ENCODE measurements at regions not wholly inside any gene's neighbourhood (a gene's known extent, or its start where the extent isn't known, plus 50 kb on each side); places are given as distances from the start of the nearest gene placed in this dataset.

DNA sequence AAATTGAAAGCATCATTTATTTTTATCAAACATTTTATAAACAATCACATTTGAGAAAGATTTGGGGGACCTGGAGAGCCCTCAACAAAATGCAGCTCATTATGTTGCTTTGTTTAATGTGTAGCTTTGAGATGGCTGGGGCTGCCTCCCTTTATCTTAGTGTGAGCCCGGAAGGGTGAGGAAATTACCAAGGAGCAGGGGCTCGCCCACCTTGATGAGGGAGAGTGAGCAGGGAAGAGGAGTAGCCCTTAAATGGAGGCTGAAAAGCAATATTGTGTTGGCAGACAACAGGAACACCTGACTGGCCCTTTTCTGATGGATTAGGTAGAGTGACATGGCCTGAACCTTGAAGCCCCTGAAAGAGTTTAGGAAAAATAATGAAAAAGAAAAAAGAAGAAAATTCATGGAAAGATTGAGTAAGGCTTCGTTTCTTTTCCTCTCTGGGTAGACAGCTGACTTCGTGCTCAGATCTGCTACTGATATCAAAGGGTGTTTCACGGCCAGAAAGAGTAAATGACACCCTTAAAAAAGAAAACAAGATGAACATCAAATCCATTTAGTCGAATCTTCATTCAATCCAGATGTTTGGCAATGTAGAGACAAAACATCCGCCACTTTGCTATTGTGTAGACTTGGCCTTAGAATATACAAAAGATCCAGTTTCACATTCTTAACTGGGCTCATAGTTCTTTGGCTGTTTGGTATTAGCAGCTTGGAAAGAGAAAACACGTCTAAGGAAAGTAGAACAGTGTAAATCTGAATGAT lies 206.5 kb upstream of the TCF4 start:
- Histone ChIP-seq H3K4me3 (ENCODE audit: low read depth, low read length) (no peak overlapping the region), H3K27me3 (ENCODE audit: control insufficient read depth, insufficient read depth, low read length) (no peaks in the 10 kb centered on the region), H3K36me3 (ENCODE audit: control insufficient read depth, insufficient read depth, low read length) (no peaks in the 10 kb centered on the region)
- no peak for FAIRE-seq
- no peak for DNase-seq (ENCODE audit: low read depth)
- TF ChIP-seq, protein P1, sequence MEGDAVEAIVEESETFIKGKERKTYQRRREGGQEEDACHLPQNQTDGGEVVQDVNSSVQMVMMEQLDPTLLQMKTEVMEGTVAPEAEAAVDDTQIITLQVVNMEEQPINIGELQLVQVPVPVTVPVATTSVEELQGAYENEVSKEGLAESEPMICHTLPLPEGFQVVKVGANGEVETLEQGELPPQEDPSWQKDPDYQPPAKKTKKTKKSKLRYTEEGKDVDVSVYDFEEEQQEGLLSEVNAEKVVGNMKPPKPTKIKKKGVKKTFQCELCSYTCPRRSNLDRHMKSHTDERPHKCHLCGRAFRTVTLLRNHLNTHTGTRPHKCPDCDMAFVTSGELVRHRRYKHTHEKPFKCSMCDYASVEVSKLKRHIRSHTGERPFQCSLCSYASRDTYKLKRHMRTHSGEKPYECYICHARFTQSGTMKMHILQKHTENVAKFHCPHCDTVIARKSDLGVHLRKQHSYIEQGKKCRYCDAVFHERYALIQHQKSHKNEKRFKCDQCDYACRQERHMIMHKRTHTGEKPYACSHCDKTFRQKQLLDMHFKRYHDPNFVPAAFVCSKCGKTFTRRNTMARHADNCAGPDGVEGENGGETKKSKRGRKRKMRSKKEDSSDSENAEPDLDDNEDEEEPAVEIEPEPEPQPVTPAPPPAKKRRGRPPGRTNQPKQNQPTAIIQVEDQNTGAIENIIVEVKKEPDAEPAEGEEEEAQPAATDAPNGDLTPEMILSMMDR (IDR thresholded peaks at IDR 0.05; ENCODE audit: insufficient read depth, low read length, severe bottlenecking): no peak

DNA sequence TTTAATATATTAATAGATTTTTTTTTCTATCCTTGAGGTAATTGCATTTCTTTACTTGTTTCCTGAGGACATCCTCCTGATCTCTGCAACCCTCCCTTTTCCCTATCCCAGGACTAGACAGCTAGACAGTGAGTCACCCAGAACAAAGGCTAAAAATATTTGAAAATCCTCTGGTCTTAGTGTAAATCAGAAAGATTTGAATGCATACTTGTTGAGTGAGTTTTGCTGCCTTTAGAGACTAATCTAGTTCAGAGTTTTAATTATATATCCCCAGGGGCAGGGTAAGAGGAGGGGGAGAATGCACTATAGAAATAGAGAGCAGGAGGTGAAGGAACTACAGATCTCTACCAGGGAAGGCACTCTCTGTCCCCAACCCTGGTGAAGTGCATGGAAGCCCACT lies 202.3 kb upstream of the TCF4 start:
- TF ChIP-seq, protein P1 (IDR thresholded peaks at IDR 0.05; ENCODE audit: insufficient read depth, low read length, severe bottlenecking): no peak
- no peak overlapping the region for H3K4me3 ChIP-seq (ENCODE audit: low read depth, low read length)
- no peaks in the 10 kb centered on the region for H3K36me3 ChIP-seq (ENCODE audit: control insufficient read depth, insufficient read depth, low read length)
- DNase-seq (ENCODE audit: low read depth): peak; percentile 89
- FAIRE-seq: no peak
- H3K27me3 ChIP-seq (ENCODE audit: control insufficient read depth, insufficient read depth, low read length): no peaks in the 10 kb centered on the region

DNA sequence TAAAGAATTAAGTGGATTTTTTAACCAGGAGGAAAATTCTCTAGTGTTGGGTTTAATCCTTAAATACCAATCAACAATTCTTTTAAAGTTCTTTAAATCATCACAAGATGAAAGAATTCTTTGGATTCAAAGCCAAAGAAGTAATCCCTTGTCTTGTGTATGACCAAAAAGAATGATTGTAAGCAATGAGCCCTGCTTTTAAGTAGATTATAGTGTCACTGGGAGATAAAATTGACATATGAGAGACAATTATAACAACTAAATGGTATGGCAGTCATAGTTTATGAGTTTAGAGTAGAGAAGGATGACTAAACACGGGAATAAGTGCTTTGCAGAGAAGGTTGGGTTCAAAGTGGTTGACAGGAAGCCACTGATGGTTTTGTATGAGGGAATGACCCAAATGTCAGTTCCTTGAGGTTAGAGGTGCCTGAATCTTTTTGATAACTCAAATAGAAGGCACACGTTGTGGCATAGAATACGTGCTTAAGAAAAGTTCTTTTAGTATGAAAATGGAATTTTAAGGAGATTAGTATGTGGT lies 199.6 kb upstream of the TCF4 start:
- Histone ChIP-seq H3K36me3 (ENCODE audit: control insufficient read depth, insufficient read depth, low read length) (no peaks in the 10 kb centered on the region), H3K4me3 (ENCODE audit: low read depth, low read length) (no peak overlapping the region), H3K27me3 (ENCODE audit: control insufficient read depth, insufficient read depth, low read length) (no peaks in the 10 kb centered on the region)
- DNase-seq (ENCODE audit: low read depth) (no peak), FAIRE-seq (no peak)
- TF ChIP-seq, protein P1 (IDR thresholded peaks at IDR 0.05; ENCODE audit: insufficient read depth, low read length, severe bottlenecking): no peak

DNA sequence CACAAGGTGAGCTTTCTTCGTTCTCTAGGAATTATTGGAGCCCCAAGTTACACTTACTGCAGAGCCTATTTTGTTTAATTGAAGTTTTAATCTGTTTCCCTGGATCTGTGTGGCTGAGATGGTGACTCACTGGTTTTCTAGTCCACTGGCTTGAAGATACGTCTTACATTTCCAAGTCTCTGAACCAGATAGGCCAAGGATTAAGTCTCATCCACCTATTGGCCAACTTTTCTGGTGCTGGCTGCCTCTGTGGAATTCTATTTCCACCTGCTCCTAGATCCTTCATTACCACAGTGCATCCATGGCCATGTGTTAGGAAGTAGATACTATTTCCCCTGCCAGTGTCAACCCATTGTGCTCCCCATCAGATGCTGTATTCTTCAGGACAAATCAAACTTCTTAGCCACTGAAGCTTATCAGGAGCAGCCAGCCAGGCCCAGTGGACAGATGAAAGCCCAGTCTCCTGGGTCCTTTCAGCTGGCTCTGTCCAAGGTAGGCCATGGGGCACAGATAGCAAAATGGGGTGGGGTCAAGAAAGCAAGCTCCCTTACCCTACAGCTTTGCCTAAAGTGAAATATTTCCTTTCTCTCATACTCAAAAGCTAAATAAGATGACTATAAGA lies 198.8 kb upstream of the TCF4 start:
- H3K36me3 ChIP-seq (ENCODE audit: control insufficient read depth, insufficient read depth, low read length): no peaks in the 10 kb centered on the region
- TF ChIP-seq, protein P1 (IDR thresholded peaks at IDR 0.05; ENCODE audit: insufficient read depth, low read length, severe bottlenecking): no peak
- DNase-seq (ENCODE audit: low read depth) (no peak), FAIRE-seq (no peak)
- no peaks in the 10 kb centered on the region for H3K27me3 ChIP-seq (ENCODE audit: control insufficient read depth, insufficient read depth, low read length)
- H3K4me3 ChIP-seq (ENCODE audit: low read depth, low read length): no peak overlapping the region

DNA sequence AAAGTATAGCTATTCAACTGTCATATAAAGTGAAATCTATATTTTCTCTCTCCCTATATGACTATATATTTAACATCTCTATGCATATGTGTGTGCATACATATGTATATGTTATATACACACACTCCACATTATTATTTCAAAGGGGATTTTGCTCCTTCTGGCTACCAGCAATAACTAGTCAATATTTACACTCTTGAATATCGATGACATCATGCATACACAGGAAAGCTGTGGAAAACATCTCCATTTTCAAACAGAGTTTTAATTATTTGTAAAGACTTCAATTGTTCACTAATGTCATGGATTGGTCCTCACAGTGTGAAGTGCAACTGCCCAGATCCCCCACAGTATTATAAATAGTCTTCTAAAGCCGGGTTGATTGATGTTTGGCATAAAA lies 195.9 kb upstream of the TCF4 start:
- no peak for FAIRE-seq
- TF ChIP-seq, protein P1 (IDR thresholded peaks at IDR 0.05; ENCODE audit: insufficient read depth, low read length, severe bottlenecking): no peak
- no peaks in the 10 kb centered on the region for H3K27me3 ChIP-seq (ENCODE audit: control insufficient read depth, insufficient read depth, low read length)

More for the DNA sequence above, 195.9 kb upstream of the TCF4 start:
- no peak overlapping the region for H3K4me3 ChIP-seq (ENCODE audit: low read depth, low read length)
- no peak for DNase-seq (ENCODE audit: low read depth)
- no peaks in the 10 kb centered on the region for H3K36me3 ChIP-seq (ENCODE audit: control insufficient read depth, insufficient read depth, low read length)

Measured in bronchial epithelial cell (primary cell).